ENCODE measurements at regions not wholly inside any gene's neighbourhood (a gene's known extent, or its start where the extent isn't known, plus 50 kb on each side); places are given as distances from the start of the nearest gene placed in this dataset.

- POLR2A ChIA-PET = no interaction called here
- DNase-seq (no peak), ATAC-seq (replicated peaks in 1 of 4) (no peak)
- Histone ChIP-seq H3K27me3 (replicated peaks in 1 of 2; ENCODE audit: control insufficient read depth in 2 of 2, extremely low read depth in 1 of 2, insufficient read depth in 2 of 2, low read length in 1 of 2) (peaks cover 0 to 10% of the 10 kb centered on the region in 2 experiments), H3K27ac (ENCODE audit: low read length) (no peak overlapping the region), H3K9me3 (no peaks in the 10 kb centered on the region), H3K36me3 (ENCODE audit: control insufficient read depth in 2 of 2, extremely low read depth in 1 of 2, insufficient read depth in 1 of 2, low read length in 1 of 2) (no peaks in the 10 kb centered on the region), H3K4me3 (ENCODE audit: control insufficient read depth in 1 of 2, extremely low read depth in 1 of 2, low read length in 1 of 2) (no peak overlapping the region), H3K4me1 (ENCODE audit: control insufficient read depth in 1 of 2, extremely low read depth in 1 of 2, insufficient read depth in 2 of 2, low read length in 2 of 2) (no peaks in the 10 kb centered on the region)
- peaks cover 14 to 37% of the 10 kb centered on the region in 2 donors for H3K27me3 Mint-ChIP-seq
- H3K9me3 Mint-ChIP-seq = peaks cover 0 to 5% (median 0%) of the 10 kb centered on the region in 3 donors
- CTCF ChIA-PET = no interaction called here
- no peaks in the 10 kb centered on the region for H3K36me3 Mint-ChIP-seq
- WGBS (ENCODE audit: insufficient coverage) = no CpG with 5 or more reads among the region's 1 CpG
- H3K4me3 Mint-ChIP-seq = no peak overlapping the region
- no peaks in the 10 kb centered on the region for H3K4me1 Mint-ChIP-seq
- H3K27ac Mint-ChIP-seq = no peak overlapping the region
These were observed 210.6 kb downstream of the QDPR start for GRCh38 chr4:17301266-17301665.

- WGBS (ENCODE audit: insufficient coverage) = 77% methylated on average over 3 of the region's 8 CpGs
- no peak for ATAC-seq (replicated peaks in 1 of 4)
- H3K27ac ChIP-seq (ENCODE audit: low read length) = no peak overlapping the region
- H3K27ac Mint-ChIP-seq = no peak overlapping the region
- H3K36me3 Mint-ChIP-seq = no peaks in the 10 kb centered on the region
- peaks cover 0 to 10% of the 10 kb centered on the region in 2 experiments for H3K27me3 ChIP-seq (replicated peaks in 1 of 2; ENCODE audit: control insufficient read depth in 2 of 2, extremely low read depth in 1 of 2, insufficient read depth in 2 of 2, low read length in 1 of 2)
- H3K4me3 ChIP-seq (ENCODE audit: control insufficient read depth in 1 of 2, extremely low read depth in 1 of 2, low read length in 1 of 2) = no peak overlapping the region
- peaks cover 0 to 5% (median 0%) of the 10 kb centered on the region in 3 donors for H3K9me3 Mint-ChIP-seq
- H3K36me3 ChIP-seq (ENCODE audit: control insufficient read depth in 2 of 2, extremely low read depth in 1 of 2, insufficient read depth in 1 of 2, low read length in 1 of 2) = no peaks in the 10 kb centered on the region
- no peak for DNase-seq
- H3K4me1 ChIP-seq (ENCODE audit: control insufficient read depth in 1 of 2, extremely low read depth in 1 of 2, insufficient read depth in 2 of 2, low read length in 2 of 2) = no peaks in the 10 kb centered on the region
- ChIA-PET CTCF (interaction anchor here in 1 of 2 donors (0.6 kb wide), 1 partner anchor 18 kb away, joined by 3 read pairs; no protein-coding TSS in a partner anchor), POLR2A (no interaction called here)
- H3K27me3 Mint-ChIP-seq = peaks cover 14 to 45% of the 10 kb centered on the region in 2 donors
- H3K4me3 Mint-ChIP-seq = no peak overlapping the region
- no peaks in the 10 kb centered on the region for H3K9me3 ChIP-seq
- no peaks in the 10 kb centered on the region for H3K4me1 Mint-ChIP-seq
These were observed 214.7 kb downstream of the QDPR start for GRCh38 chr4:17296921-17297890.

- no peaks in the 10 kb centered on the region for H3K9me3 ChIP-seq
- H3K27ac ChIP-seq (ENCODE audit: low read length) = no peak overlapping the region
- H3K27ac Mint-ChIP-seq = no peak overlapping the region
- no CpG with 5 or more reads among the region's 1 CpG for WGBS (ENCODE audit: insufficient coverage)
- peaks cover 4 to 27% of the 10 kb centered on the region in 2 donors for H3K27me3 Mint-ChIP-seq
- no peaks in the 10 kb centered on the region for H3K4me1 ChIP-seq (ENCODE audit: control insufficient read depth in 1 of 2, extremely low read depth in 1 of 2, insufficient read depth in 2 of 2, low read length in 2 of 2)
- H3K36me3 Mint-ChIP-seq = no peaks in the 10 kb centered on the region
- H3K9me3 Mint-ChIP-seq = no peaks in the 10 kb centered on the region
- H3K36me3 ChIP-seq (ENCODE audit: control insufficient read depth in 2 of 2, extremely low read depth in 1 of 2, insufficient read depth in 1 of 2, low read length in 1 of 2) = no peaks in the 10 kb centered on the region
- no peak for ATAC-seq (replicated peaks in 1 of 4)
- ChIA-PET POLR2A (no interaction called here), CTCF (interaction anchor here in 1 of 2 donors (0.5 to 0.6 kb wide), 2 partner anchors 30 to 78 kb away, joined by 3 to 6 read pairs; no protein-coding TSS in a partner anchor)
- H3K4me1 Mint-ChIP-seq = no peaks in the 10 kb centered on the region
- peaks cover 0 to 7% of the 10 kb centered on the region in 2 experiments for H3K27me3 ChIP-seq (replicated peaks in 1 of 2; ENCODE audit: control insufficient read depth in 2 of 2, extremely low read depth in 1 of 2, insufficient read depth in 2 of 2, low read length in 1 of 2)
- H3K4me3 Mint-ChIP-seq = no peak overlapping the region
- no peak overlapping the region for H3K4me3 ChIP-seq (ENCODE audit: control insufficient read depth in 1 of 2, extremely low read depth in 1 of 2, low read length in 1 of 2)
- no peak for DNase-seq
These were observed 218.0 kb downstream of the QDPR start for GRCh38 chr4:17293901-17294300.

GRCh38 chr4:17288151-17288550, 223.7 kb downstream of the QDPR start:
- POLR2A ChIA-PET = no interaction called here
- H3K27me3 ChIP-seq (replicated peaks in 1 of 2; ENCODE audit: control insufficient read depth in 2 of 2, extremely low read depth in 1 of 2, insufficient read depth in 2 of 2, low read length in 1 of 2) = peaks cover 0 to 7% of the 10 kb centered on the region in 2 experiments
- H3K36me3 ChIP-seq (ENCODE audit: control insufficient read depth in 2 of 2, extremely low read depth in 1 of 2, insufficient read depth in 1 of 2, low read length in 1 of 2) = no peaks in the 10 kb centered on the region
- Mint-ChIP-seq H3K4me1 (no peaks in the 10 kb centered on the region), H3K9me3 (no peaks in the 10 kb centered on the region), H3K27ac (no peak overlapping the region), H3K4me3 (no peak overlapping the region), H3K27me3 (peaks cover 6 to 23% of the 10 kb centered on the region in 2 donors), H3K36me3 (no peaks in the 10 kb centered on the region)
- H3K27ac ChIP-seq (ENCODE audit: low read length) = no peak overlapping the region
- no peak overlapping the region for H3K4me3 ChIP-seq (ENCODE audit: control insufficient read depth in 1 of 2, extremely low read depth in 1 of 2, low read length in 1 of 2)
- no peak for ATAC-seq (replicated peaks in 1 of 4)
- DNase-seq = no peak
- CTCF ChIA-PET = interaction anchor here in 1 of 2 donors (0.6 kb wide), 1 partner anchor 25 kb away, joined by 3 read pairs; no protein-coding TSS in a partner anchor
- no peaks in the 10 kb centered on the region for H3K9me3 ChIP-seq
- no CpG with 5 or more reads among the region's 1 CpG for WGBS (ENCODE audit: insufficient coverage)
- no peaks in the 10 kb centered on the region for H3K4me1 ChIP-seq (ENCODE audit: control insufficient read depth in 1 of 2, extremely low read depth in 1 of 2, insufficient read depth in 2 of 2, low read length in 2 of 2)

GRCh38 chr4:17286752-17287460, 225.0 kb downstream of the QDPR start:
- Mint-ChIP-seq H3K4me1 (no peaks in the 10 kb centered on the region), H3K27ac (no peak overlapping the region), H3K27me3 (peaks cover 6 to 21% of the 10 kb centered on the region in 2 donors), H3K36me3 (no peaks in the 10 kb centered on the region), H3K9me3 (no peaks in the 10 kb centered on the region), H3K4me3 (no peak overlapping the region)
- no peak for DNase-seq
- H3K27me3 ChIP-seq (replicated peaks in 1 of 2; ENCODE audit: control insufficient read depth in 2 of 2, extremely low read depth in 1 of 2, insufficient read depth in 2 of 2, low read length in 1 of 2) = peaks cover 0 to 7% of the 10 kb centered on the region in 2 experiments
- ATAC-seq (replicated peaks in 1 of 4) = no peak
- CTCF ChIA-PET = no interaction called here
- no peaks in the 10 kb centered on the region for H3K9me3 ChIP-seq
- H3K36me3 ChIP-seq (ENCODE audit: control insufficient read depth in 2 of 2, extremely low read depth in 1 of 2, insufficient read depth in 1 of 2, low read length in 1 of 2) = no peaks in the 10 kb centered on the region
- 49% methylated on average over 2 of the region's 7 CpGs for WGBS (ENCODE audit: insufficient coverage)
- no peak overlapping the region for H3K4me3 ChIP-seq (ENCODE audit: control insufficient read depth in 1 of 2, extremely low read depth in 1 of 2, low read length in 1 of 2)
- no peaks in the 10 kb centered on the region for H3K4me1 ChIP-seq (ENCODE audit: control insufficient read depth in 1 of 2, extremely low read depth in 1 of 2, insufficient read depth in 2 of 2, low read length in 2 of 2)
- POLR2A ChIA-PET = no interaction called here
- no peak overlapping the region for H3K27ac ChIP-seq (ENCODE audit: low read length)

GRCh38 chr4:17285747-17286146, 226.1 kb downstream of the QDPR start:
- POLR2A ChIA-PET = interaction anchor here in 1 of 2 donors (0.7 kb wide), 1 partner anchor 535 kb away, joined by 5 read pairs; no protein-coding TSS in a partner anchor
- Mint-ChIP-seq H3K36me3 (no peaks in the 10 kb centered on the region), H3K27me3 (peaks cover 6 to 21% of the 10 kb centered on the region in 2 donors), H3K4me3 (no peak overlapping the region), H3K4me1 (no peaks in the 10 kb centered on the region), H3K9me3 (no peaks in the 10 kb centered on the region), H3K27ac (no peak overlapping the region)
- no peak for ATAC-seq (replicated peaks in 1 of 4)
- Histone ChIP-seq H3K27me3 (replicated peaks in 1 of 2; ENCODE audit: control insufficient read depth in 2 of 2, extremely low read depth in 1 of 2, insufficient read depth in 2 of 2, low read length in 1 of 2) (peaks cover 0 to 7% of the 10 kb centered on the region in 2 experiments), H3K9me3 (no peaks in the 10 kb centered on the region), H3K27ac (ENCODE audit: low read length) (no peak overlapping the region), H3K4me3 (ENCODE audit: control insufficient read depth in 1 of 2, extremely low read depth in 1 of 2, low read length in 1 of 2) (no peak overlapping the region), H3K4me1 (ENCODE audit: control insufficient read depth in 1 of 2, extremely low read depth in 1 of 2, insufficient read depth in 2 of 2, low read length in 2 of 2) (no peaks in the 10 kb centered on the region), H3K36me3 (ENCODE audit: control insufficient read depth in 2 of 2, extremely low read depth in 1 of 2, insufficient read depth in 1 of 2, low read length in 1 of 2) (no peaks in the 10 kb centered on the region)
- no peak for DNase-seq
- CTCF ChIA-PET = no interaction called here
- WGBS (ENCODE audit: insufficient coverage) = 88% methylated on average over 1 of the region's 4 CpGs
